GM21737 (cell line): ENCODE measurements at regions not wholly inside any gene's neighbourhood (a gene's known extent, or its start where the extent isn't known, plus 50 kb on each side); places are given as distances from the start of the nearest gene placed in this dataset.
"Not testable (repeated sequence)": the region's sequence is repeated elsewhere in the genome, so short reads cannot be mapped to it uniquely, and the experiment has no call there.

Experiments used
- ATAC-seq: cut with Tn5 transposase; IDR thresholded peaks from one replicate; pipeline ENCODE4 v1.9.1; 2021; ENCODE audit warnings: mild to moderate bottlenecking, moderate library complexity; ENCODE audit not compliant: unreplicated experiment

DNA sequence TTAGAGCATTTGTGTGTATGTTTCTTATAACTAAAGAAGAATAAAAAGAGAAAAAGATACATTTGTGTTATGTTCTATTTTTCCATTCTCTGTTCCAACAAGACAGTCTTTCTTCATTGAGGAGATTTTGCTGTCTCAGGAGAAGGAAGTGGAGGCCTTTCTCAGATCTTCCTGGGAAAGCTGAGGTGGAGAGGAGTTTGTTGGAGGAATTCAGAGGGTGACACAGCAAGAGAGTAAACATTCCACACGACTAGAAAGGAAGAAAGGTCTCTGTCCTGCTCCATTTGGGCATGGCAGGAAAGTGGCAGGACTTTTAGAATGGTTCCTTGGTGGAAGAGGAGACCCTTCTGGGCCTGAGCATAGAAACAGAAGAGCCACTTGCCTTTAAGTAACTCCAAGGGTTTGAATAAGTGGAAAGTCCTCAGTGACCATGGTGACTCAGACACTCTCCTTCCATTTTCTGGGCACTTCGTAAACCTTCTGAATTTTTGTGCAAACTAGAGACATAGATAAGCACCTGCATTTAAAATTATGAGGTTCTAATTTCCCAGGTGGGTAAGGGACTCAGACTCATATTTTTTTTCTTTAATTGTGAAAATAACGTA, 52.3 kb upstream of the COL5A2 start:
- no peak for ATAC-seq

- peak; percentile 85 for ATAC-seq
Observed at GRCh38 chr2:189232759-189233406, 53.3 kb upstream of the COL5A2 start.

DNA sequence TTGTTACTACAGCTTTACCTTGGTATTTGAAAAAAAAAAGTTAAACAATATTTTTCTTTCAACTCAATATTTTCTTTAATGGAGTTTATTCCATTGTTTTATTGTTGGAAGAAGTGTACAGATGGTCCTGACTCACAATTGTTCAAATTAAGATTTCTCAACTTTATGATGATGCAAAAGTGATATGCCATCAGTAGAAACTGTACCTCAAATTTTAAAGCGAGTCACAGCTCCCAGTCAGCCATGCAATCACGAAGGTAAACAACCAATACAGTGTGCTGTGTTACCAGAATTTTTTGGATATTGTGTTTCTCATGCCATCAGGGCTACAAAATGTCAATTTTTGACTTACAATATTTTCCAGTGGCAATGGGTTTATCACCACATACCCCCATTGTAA, 54.0 kb upstream of the COL5A2 start:
- no peak for ATAC-seq

- ATAC-seq: no peak
Observed at GRCh38 chr2:189234991-189235390, 55.4 kb upstream of the COL5A2 start.

- no peak for ATAC-seq
Observed at GRCh38 chr2:189236066-189236465, 56.5 kb upstream of the COL5A2 start.

DNA sequence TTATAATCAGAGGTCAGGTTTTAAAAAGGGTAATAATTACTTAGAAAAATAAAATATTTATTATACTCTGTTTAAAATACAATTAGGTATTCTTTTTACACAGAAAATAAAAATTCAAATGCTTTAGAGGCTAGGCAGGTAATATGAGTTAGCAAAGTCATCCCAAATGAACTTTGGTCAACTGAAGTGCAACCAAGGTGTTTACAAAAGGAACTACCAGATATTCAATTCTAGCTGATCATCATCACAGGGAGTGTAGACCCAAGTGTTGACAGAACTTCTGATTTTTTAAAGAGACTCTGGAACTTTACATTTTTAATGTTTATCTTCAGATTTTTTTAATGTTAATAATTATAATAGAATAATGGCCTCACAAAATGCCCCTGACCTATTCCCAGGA, 59.3 kb upstream of the COL5A2 start:
- no peak for ATAC-seq

GRCh38 chr2:189243843-189244242, 64.3 kb upstream of the COL5A2 start:
- ATAC-seq: not testable (repeated sequence)

DNA sequence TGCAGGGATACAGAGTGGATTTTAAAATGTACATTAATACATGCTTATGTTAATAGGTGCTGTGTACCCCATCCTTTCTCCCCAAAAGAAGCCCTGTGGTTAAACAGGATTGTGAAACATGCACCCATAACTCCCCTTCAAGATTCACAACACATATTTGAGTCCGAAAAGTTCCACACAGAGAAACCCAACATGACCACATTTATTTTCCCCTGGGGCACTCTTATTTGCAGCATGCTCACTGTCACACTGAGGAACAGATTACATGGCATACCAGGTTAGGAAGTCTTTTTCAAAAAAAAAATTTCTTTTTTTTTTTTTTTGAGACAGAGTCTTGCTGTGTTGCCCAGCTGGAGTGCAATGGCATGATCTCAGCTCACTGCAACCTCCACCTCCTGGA, 67.7 kb upstream of the COL5A2 start:
- ATAC-seq: no peak

DNA sequence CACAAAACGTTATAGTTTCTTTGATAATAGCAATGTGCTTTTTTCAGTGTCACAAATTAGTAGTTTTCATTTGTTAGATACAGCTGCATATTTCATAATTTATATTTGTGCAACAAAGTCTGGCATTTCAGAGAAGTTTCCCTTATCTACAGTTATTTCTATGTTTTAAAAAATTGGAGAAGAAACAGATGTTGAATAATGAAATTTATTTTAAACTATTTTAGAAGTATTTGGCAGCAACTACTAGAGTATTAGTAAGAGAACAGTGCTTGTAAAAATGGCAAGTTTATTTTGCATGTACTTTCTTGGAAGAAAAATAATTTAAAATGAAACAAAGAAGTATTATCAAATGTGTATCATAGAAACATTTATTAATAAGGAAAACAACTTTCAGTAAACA, 68.6 kb upstream of the COL5A2 start:
- no peak for ATAC-seq

DNA sequence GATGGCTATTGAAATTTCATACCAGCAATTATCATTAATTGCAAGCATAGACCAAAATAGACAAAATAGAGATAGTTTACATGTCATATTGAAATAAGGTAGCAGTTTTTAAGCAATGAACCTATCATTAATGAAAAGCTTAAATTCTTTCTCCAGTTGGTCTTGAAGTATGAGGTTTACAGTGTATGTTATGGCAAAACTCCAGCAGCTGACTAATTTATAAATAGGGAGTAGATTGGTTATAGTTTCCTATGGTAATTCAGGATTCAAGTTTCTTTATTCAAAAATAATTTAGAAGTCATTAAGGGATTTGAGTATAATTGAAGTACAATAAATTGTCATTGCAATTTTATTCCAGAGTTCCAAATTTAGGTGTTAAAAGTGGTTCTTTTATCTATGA, 69.6 kb upstream of the COL5A2 start:
- no peak for ATAC-seq

DNA sequence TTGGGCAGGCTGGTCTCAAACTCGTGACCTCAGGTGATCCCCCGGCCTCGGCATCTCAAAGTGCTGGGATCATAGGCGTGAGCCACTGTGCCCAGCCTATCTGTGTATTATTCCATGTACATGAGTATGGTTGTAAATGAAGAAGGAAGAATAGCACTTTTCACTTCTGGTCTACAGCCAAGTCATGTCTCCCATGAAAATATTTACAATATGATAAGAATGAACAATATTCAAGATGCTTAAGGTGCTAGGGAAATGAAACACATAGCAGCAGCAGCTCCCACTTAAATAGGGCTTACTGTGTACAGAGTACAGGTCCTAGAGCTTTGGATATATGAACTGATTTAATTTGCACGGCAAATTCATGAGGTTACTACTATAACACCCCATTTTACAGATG, 70.3 kb upstream of the COL5A2 start:
- no peak for ATAC-seq

DNA sequence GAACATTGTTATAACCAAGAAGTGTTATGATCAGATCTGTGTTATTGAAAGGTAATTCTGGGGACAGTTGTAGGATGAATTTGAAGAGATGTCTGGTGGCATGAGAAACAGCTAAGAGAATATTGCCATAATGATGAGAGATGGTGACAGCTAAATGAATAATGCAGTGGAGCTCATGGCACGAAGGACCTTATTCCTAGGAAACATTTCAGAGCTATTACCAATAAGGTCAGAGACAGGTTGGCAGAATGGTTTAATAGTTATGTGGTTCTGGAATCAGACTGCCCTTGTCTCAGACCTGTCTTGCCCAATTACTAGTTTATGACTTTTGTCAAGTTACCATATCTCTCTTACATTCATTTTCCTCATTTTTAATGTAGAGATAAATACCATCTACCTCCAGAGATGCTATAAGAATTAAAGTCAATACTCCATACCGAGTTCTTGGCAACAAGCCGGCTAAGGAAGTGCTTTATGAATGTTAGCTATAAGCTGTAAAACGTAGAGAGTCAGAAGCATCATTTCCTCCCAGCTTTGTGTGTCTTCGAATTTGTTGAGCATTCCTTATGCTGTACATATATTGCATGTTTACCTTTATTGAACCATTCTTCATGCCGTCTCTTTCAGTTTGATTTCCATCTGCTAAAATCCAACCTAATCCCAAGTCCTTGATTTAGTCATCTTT, 73.6 kb upstream of the COL5A2 start:
- ATAC-seq: no peak

DNA sequence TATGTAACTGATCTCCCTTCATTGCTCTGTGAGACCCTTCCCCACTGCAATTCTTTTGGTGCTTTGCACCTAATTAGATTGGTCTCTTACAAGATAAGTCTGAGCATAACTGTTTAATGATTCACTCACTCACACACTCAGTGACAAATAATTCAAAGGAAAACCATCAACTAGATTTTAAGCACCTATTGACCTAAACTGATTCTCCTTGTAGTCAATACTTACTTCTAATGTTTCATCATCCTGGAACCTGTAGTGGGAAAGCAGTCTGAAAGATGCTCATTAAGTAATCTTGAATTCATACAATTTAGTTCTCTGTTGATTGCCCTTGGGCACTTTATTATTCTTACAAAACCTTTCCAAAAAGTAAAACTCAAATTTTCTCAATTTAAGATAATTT, 74.3 kb upstream of the COL5A2 start:
- no peak for ATAC-seq

- ATAC-seq: no peak
Observed at GRCh38 chr2:189254268-189254883, 74.8 kb upstream of the COL5A2 start.

DNA sequence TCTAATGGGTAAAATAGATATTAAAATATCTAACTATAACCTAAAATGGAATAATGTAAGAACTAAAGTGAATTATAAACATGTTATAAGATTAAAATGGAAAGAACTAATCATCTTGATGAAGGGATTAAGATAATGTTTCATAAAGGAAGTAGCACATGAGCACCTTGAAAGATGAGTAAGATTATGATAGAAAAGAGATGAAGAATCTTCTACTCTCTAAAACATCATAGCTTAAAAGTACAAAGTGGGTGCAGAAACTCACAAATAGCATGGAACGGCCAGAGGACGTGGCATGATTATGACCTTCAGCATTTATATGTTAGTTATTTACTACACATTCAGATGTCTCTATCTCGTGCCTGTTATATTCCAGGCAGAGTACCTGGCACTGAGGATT, 76.2 kb upstream of the COL5A2 start:
- no peak for ATAC-seq

DNA sequence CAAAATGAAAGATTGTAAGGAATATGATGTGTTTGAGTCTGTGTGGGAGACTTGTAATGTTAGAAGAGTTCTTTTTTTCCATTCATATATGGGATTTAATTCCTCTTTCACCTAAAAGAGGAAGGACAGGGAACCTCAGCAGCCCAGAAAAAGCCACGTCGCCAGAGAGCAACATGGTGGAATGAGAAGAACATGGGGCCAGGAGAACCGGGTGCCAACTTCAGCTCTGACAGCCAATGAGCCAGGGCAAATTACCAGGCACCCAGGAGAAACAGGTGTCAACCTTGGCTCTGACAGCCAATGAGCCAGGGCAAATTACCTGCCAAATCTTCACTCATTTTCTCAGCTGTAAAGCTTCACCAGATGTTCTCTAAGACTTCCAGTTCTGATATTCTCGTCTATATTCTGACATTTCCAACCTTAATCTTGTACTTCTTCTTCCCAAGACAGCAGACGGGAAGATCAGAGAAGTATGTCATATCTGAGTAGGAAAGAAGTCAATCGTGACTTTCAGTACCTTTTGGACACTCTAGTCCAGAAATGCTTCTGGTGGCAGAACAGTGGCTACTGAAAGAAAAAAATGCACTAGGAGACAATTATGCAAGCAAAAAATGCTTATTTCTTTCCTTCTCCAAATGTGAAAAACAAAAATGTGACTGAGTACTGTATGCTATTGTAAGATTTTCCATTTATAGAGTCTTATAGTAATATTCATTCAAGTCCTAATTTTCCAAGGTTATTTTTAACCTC, 79.2 kb upstream of the COL5A2 start:
- ATAC-seq: no peak

- no peak for ATAC-seq
Observed at GRCh38 chr2:189260361-189260814, 80.8 kb upstream of the COL5A2 start.

DNA sequence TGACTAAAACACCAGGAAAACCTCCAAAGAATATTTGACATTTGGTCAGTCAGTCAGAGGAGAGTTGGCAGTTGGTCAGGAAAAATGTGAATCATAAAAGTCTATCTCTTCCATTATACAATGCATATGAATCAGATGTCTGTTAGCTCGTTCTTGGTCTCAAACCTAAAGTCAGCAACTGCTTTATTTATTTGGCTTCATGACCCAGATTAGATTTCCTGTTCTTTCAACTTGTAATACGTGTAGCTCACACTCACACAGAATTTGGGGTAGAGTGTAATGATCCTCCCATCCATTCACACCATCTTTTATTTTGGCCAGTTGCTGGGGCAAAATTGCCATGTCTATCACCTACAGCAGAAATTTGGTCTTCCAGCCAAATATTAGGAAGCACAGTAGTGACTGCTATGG, 81.9 kb upstream of the COL5A2 start:
- no peak for ATAC-seq

- no peak for ATAC-seq
Observed at GRCh38 chr2:189261916-189262315, 82.4 kb upstream of the COL5A2 start.

DNA sequence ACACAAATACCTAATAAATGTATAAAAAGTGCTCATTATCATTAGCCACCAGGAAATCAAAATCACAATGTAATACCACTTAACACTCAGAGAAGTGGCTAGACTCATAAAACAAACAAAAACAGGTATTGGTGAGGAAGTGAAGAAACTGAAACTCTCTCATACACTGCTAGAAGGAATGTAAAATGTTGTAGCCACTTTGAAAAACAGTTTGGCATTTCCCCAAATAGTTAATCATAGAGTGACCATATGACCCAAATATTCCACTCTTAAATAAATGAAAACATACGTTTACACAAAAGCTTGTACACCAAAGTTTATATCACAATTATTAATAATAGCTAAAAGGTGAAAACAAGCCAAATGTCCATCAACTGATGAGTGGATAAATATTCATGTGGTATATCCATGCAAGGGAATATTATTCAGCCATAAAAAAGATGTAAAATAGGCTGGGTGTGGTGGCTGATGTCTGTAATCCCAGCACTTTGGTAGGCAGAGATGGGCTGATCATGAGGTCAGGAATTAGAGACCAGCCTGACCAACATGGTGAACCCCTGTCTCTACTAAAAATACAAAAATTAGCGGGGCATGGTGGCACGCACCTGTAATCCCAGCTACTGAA, 86.2 kb upstream of the COL5A2 start:
- no peak for ATAC-seq

GRCh38 chr2:189267491-189267890, 87.9 kb upstream of the COL5A2 start:
- ATAC-seq: no peak
